ENCODE measurements at regions not wholly inside any gene's neighbourhood (a gene's known extent, or its start where the extent isn't known, plus 50 kb on each side); places are given as distances from the start of the nearest gene placed in this dataset.

DNA sequence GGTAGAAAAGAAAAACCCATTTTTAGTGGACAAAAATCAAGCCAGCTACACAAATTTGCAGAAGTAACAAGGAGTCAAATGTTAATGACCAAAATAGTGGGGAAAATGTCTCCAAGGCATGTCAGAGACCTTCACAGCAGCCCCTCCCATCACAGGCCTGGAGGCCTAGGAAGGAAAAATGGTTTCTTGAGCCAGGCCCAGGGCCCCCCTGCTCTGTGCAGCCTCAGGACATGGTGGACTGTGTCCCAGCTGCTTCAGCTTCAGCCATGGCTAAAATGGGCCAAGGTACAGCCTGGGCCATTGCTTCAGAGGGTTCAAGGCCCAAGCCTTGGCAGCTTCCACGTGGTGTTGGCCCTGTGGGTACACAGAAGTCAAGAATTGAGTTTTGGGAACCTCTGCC is 82.5 kb upstream of the CLVS2 start:
- Histone ChIP-seq H3K9me3 (ENCODE audit: control insufficient read depth in 1 of 2, insufficient read depth in 1 of 2, low read length in 2 of 2) (peaks cover 9 to 13% of the 10 kb centered on the region in 2 experiments), H3K36me3 (ENCODE audit: insufficient read depth, low read length) (no peaks in the 10 kb centered on the region), H3K27ac (ENCODE audit: low read depth in 1 of 2, low read length in 2 of 2) (no peak overlapping the region), H3K27me3 (ENCODE audit: control insufficient read depth in 1 of 2, insufficient read depth in 2 of 2, low read length in 2 of 2) (no peaks in the 10 kb centered on the region), H3K4me1 (ENCODE audit: insufficient read depth, low read length) (no peaks in the 10 kb centered on the region), H3K4me3 (ENCODE audit: low read length) (no peak overlapping the region)
- H3K27ac Mint-ChIP-seq: no peak overlapping the region
- ATAC-seq (ENCODE audit: poor library complexity) (no peak), DNase-seq (no peak)
- ChIA-PET POLR2A (no interaction called here), CTCF (no interaction called here)
- intact Hi-C loops (cut with DNase I, micrococcal nuclease): no loop called here
- H3K4me1 Mint-ChIP-seq (ENCODE audit: low read depth): no peaks in the 10 kb centered on the region
- H3K4me3 Mint-ChIP-seq: no peak overlapping the region
- no peaks in the 10 kb centered on the region for H3K27me3 Mint-ChIP-seq
- H3K36me3 Mint-ChIP-seq (ENCODE audit: low read depth): no peaks in the 10 kb centered on the region
- H3K9me3 Mint-ChIP-seq: peaks cover 7% of the 10 kb centered on the region
- no peak for TF ChIP-seq CTCF (IDR thresholded peaks at IDR 0.05)

DNA sequence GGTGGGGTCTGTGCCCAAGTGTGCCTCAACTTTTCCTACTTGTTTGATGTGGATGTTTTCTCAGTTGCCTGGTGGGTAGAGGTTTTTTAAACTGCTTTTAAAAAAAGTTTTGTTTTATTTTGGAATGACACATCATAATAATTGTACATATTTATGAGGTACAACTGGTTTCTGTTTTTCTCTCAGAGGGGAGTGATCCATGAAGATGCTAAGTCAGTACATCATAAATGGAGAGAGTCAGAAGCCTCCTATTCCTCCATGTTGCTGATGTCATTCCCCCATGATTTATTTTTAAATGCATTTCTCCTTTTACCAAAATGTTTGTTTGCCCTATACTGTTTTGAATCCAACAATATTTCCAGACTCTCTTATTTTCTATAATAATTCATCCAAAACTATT is 77.3 kb upstream of the CLVS2 start:
- no peaks in the 10 kb centered on the region for H3K27me3 Mint-ChIP-seq
- H3K27ac Mint-ChIP-seq: no peak overlapping the region
- H3K4me1 Mint-ChIP-seq (ENCODE audit: low read depth): no peaks in the 10 kb centered on the region
- ChIA-PET CTCF (no interaction called here), POLR2A (no interaction called here)
- no peak overlapping the region for H3K4me3 ChIP-seq (ENCODE audit: low read length)
- peaks cover 5 to 9% of the 10 kb centered on the region in 2 experiments for H3K9me3 ChIP-seq (ENCODE audit: control insufficient read depth in 1 of 2, insufficient read depth in 1 of 2, low read length in 2 of 2)
- intact Hi-C loops (cut with DNase I, micrococcal nuclease): no loop called here
- H3K36me3 ChIP-seq (ENCODE audit: insufficient read depth, low read length): no peaks in the 10 kb centered on the region
- H3K4me3 Mint-ChIP-seq: no peak overlapping the region
- ATAC-seq (ENCODE audit: poor library complexity) (no peak), DNase-seq (no peak)
- peaks cover 14% of the 10 kb centered on the region for H3K9me3 Mint-ChIP-seq
- no peaks in the 10 kb centered on the region for H3K36me3 Mint-ChIP-seq (ENCODE audit: low read depth)
- no peak overlapping the region for H3K27ac ChIP-seq (ENCODE audit: low read depth in 1 of 2, low read length in 2 of 2)
- no peaks in the 10 kb centered on the region for H3K4me1 ChIP-seq (ENCODE audit: insufficient read depth, low read length)
- no peaks in the 10 kb centered on the region for H3K27me3 ChIP-seq (ENCODE audit: control insufficient read depth in 1 of 2, insufficient read depth in 2 of 2, low read length in 2 of 2)
- TF ChIP-seq CTCF (IDR thresholded peaks at IDR 0.05): no peak

DNA sequence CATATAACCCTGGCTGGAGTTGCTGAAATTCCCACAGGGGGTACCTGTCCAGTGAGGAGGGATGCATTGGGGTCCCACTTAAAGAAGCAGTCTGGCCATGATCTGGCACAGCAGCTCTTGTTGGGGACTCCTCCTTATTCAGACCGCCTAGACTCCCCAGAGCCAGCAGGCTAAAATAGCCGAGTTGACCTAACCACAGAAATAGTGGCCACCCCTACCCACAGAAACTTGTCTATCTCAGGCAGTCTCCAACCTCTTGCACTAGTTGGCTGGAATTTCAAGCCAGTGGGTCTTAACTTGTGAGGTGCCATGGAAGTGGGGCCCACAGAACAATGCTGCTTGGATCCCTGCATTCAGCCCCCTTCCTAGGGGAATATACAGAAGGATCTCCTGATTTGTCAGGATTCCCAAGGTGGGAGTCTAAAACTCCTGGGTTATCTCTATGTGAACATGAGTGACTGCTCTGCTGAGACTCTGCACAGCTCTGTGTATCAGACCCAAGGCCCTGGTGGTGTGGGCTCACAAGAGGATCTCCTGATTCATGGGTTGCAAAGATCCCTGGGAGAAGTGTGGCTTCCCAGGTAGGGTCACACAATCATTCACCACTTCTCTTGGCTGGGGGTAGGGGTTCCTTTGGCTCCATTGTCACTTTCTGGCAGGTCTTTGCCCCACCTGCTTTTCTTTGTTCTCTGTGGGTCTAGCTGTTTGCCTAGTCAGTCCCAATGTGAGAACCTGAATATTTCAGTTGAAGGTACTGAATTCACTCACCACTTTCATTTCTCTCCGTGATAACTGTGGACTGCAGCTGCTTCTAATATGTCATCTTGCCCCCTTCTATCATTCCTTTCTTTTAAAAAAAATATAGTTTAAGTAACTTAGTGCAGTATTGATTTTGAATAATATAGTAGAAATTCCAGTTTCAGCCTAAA is 65.5 kb upstream of the CLVS2 start:
- Histone ChIP-seq H3K4me3 (ENCODE audit: low read length) (no peak overlapping the region), H3K4me1 (ENCODE audit: insufficient read depth, low read length) (no peaks in the 10 kb centered on the region), H3K27ac (ENCODE audit: low read depth in 1 of 2, low read length in 2 of 2) (no peak overlapping the region), H3K36me3 (ENCODE audit: insufficient read depth, low read length) (no peaks in the 10 kb centered on the region), H3K9me3 (ENCODE audit: control insufficient read depth in 1 of 2, insufficient read depth in 1 of 2, low read length in 2 of 2) (no peaks in the 10 kb centered on the region), H3K27me3 (ENCODE audit: control insufficient read depth in 1 of 2, insufficient read depth in 2 of 2, low read length in 2 of 2) (no peaks in the 10 kb centered on the region)
- Mint-ChIP-seq H3K9me3 (peaks cover 15% of the 10 kb centered on the region), H3K36me3 (ENCODE audit: low read depth) (no peaks in the 10 kb centered on the region), H3K27ac (no peak overlapping the region), H3K27me3 (no peaks in the 10 kb centered on the region), H3K4me3 (no peak overlapping the region), H3K4me1 (ENCODE audit: low read depth) (no peaks in the 10 kb centered on the region)
- ChIA-PET CTCF (no interaction called here), POLR2A (no interaction called here)
- DNase-seq (no peak), ATAC-seq (ENCODE audit: poor library complexity) (no peak)
- TF ChIP-seq CTCF (IDR thresholded peaks at IDR 0.05): no peak
- intact Hi-C loops (cut with DNase I, micrococcal nuclease): no loop called here

Data from CD4-positive, alpha-beta T cell (primary cell).